ENCODE measurements at regions not wholly inside any gene's neighbourhood (a gene's known extent, or its start where the extent isn't known, plus 50 kb on each side); places are given as distances from the start of the nearest gene placed in this dataset.
A peak's percentile ranks its signal among the peaks of the same experiment; 100 is the strongest.

- Histone ChIP-seq H3K9me3 (replicated peaks) (peaks cover 11% of the 10 kb centered on the region), H3K27me3 (ENCODE audit: low read depth) (peaks cover 97% of the 10 kb centered on the region), H3K27ac (replicated peaks) (no peak overlapping the region), H3K4me1 (peaks cover 9% of the 10 kb centered on the region), H3K36me3 (no peaks in the 10 kb centered on the region), H3K4me3 (no peak overlapping the region)
- DNase-seq = no peak
- intact Hi-C loops (cut with micrococcal nuclease) = no loop called here
- no peak for TF ChIP-seq CTCF (IDR thresholded peaks at IDR 0.05; ENCODE audit: borderline replicate concordance)
Observed at GRCh38 chr7:32428546-32428945, 61.6 kb downstream of the LSM5 start.

GRCh38 chr7:32427769-32428291 lies 62.4 kb downstream of the LSM5 start:
- intact Hi-C loops (cut with micrococcal nuclease) = no loop called here
- no peaks in the 10 kb centered on the region for H3K36me3 ChIP-seq
- peaks cover 9% of the 10 kb centered on the region for H3K4me1 ChIP-seq
- peak; percentile 57 for TF ChIP-seq CTCF (IDR thresholded peaks at IDR 0.05; ENCODE audit: borderline replicate concordance)
- peak overlapping the region; percentile 46 for H3K4me3 ChIP-seq
- H3K9me3 ChIP-seq (replicated peaks) = peaks cover 11% of the 10 kb centered on the region
- peak; percentile 75 for DNase-seq
- no peak overlapping the region for H3K27ac ChIP-seq (replicated peaks)
- H3K27me3 ChIP-seq (ENCODE audit: low read depth) = peaks cover 97% of the 10 kb centered on the region

GRCh38 chr7:32416846-32417245 lies 73.3 kb downstream of the LSM5 start:
- Histone ChIP-seq H3K36me3 (no peaks in the 10 kb centered on the region), H3K4me3 (no peak overlapping the region), H3K9me3 (replicated peaks) (no peaks in the 10 kb centered on the region), H3K27me3 (ENCODE audit: low read depth) (peaks cover 83% of the 10 kb centered on the region), H3K27ac (replicated peaks) (no peak overlapping the region), H3K4me1 (no peaks in the 10 kb centered on the region)
- intact Hi-C loops (cut with micrococcal nuclease) = no loop called here
- DNase-seq = no peak
- no peak for TF ChIP-seq CTCF (IDR thresholded peaks at IDR 0.05; ENCODE audit: borderline replicate concordance)

- no peaks in the 10 kb centered on the region for H3K36me3 ChIP-seq
- no peak overlapping the region for H3K4me3 ChIP-seq
- no peaks in the 10 kb centered on the region for H3K4me1 ChIP-seq
- intact Hi-C loops (cut with micrococcal nuclease) = no loop called here
- H3K27me3 ChIP-seq (ENCODE audit: low read depth) = peaks cover 75% of the 10 kb centered on the region
- no peaks in the 10 kb centered on the region for H3K9me3 ChIP-seq (replicated peaks)
- H3K27ac ChIP-seq (replicated peaks) = no peak overlapping the region
- TF ChIP-seq CTCF (IDR thresholded peaks at IDR 0.05; ENCODE audit: borderline replicate concordance) = no peak
- no peak for DNase-seq
Observed at GRCh38 chr7:32415936-32416335, 74.2 kb downstream of the LSM5 start.

- no peaks in the 10 kb centered on the region for H3K36me3 ChIP-seq
- H3K27ac ChIP-seq (replicated peaks) = no peak overlapping the region
- H3K9me3 ChIP-seq (replicated peaks) = no peaks in the 10 kb centered on the region
- no peak overlapping the region for H3K4me3 ChIP-seq
- no peaks in the 10 kb centered on the region for H3K4me1 ChIP-seq
- intact Hi-C loops (cut with micrococcal nuclease) = no loop called here
- TF ChIP-seq CTCF (IDR thresholded peaks at IDR 0.05; ENCODE audit: borderline replicate concordance) = no peak
- DNase-seq = no peak
- H3K27me3 ChIP-seq (ENCODE audit: low read depth) = peaks cover 74% of the 10 kb centered on the region
Observed at GRCh38 chr7:32415519-32415918, 74.7 kb downstream of the LSM5 start.
